GM23338 (cell line): ENCODE measurements at regions not wholly inside any gene's neighbourhood (a gene's known extent, or its start where the extent isn't known, plus 50 kb on each side); places are given as distances from the start of the nearest gene placed in this dataset.

ENCODE experiments used
- POLR2AphosphoS5 ChIP-seq: IDR thresholded peaks from 2 replicates; pipeline ENCODE4 v1.6.1; 2016; ENCODE audit warnings: antibody characterized with exemption, low read depth
- TF ChIP-seq, protein P1 (sequence below), 2 experiments: fragments of 200-600 bp in 1 of 2; sonication (generic) in 1 of 2; conservative IDR thresholded peaks; 2 replicates each; pipeline versions ENCODE4 v1.5.1 to v1.6.1; 2016 to 2017; ENCODE audit warnings: antibody characterized with exemption in 2 of 2, low read depth in 2 of 2, mild to moderate bottlenecking in 2 of 2, moderate library complexity in 1 of 2

GRCh38 chrX:117543885-117544284, 572.7 kb downstream of the KLHL13 start:
- no peak for TF ChIP-seq POLR2AphosphoS5
- TF ChIP-seq, protein P1, sequence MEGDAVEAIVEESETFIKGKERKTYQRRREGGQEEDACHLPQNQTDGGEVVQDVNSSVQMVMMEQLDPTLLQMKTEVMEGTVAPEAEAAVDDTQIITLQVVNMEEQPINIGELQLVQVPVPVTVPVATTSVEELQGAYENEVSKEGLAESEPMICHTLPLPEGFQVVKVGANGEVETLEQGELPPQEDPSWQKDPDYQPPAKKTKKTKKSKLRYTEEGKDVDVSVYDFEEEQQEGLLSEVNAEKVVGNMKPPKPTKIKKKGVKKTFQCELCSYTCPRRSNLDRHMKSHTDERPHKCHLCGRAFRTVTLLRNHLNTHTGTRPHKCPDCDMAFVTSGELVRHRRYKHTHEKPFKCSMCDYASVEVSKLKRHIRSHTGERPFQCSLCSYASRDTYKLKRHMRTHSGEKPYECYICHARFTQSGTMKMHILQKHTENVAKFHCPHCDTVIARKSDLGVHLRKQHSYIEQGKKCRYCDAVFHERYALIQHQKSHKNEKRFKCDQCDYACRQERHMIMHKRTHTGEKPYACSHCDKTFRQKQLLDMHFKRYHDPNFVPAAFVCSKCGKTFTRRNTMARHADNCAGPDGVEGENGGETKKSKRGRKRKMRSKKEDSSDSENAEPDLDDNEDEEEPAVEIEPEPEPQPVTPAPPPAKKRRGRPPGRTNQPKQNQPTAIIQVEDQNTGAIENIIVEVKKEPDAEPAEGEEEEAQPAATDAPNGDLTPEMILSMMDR (conservative IDR thresholded peaks at IDR 0.05; ENCODE audit: low read depth in 2 of 2): no peak
